WTC11 (cell line): ENCODE measurements at regions not wholly inside any gene's neighbourhood (a gene's known extent, or its start where the extent isn't known, plus 50 kb on each side); places are given as distances from the start of the nearest gene placed in this dataset.

Source experiments
- ATAC-seq: fragments of 200-7000 bp; cut with Tn5 transposase; 2 replicates; pipeline ENCODE4 v1.10.0; 2021; ENCODE audit warnings: mild to moderate bottlenecking, moderate library complexity
- CTCF ChIA-PET: fragments of 300-600 bp; sonication (Branson Sonifier 250); formaldehyde crosslinking; loops from one replicate; lab custom pipeline; 2021; ENCODE audit warnings: antibody characterized with exemption; lab: Charles Lee
- POLR2A ChIA-PET: fragments of 350-600 bp; sonication (Branson Sonifier 250); formaldehyde crosslinking; loops from one replicate; lab custom pipeline; 2021; ENCODE audit warnings: antibody characterized with exemption; lab: Charles Lee
- DNase-seq: peaks from one replicate; pipeline ENCODE4 v3.0.0; 2021; ENCODE audit warnings: low spot score
- H3K27ac Mint-ChIP-seq: 2 replicates; pipeline ENCODE4 v1.8.0; 2021; ENCODE audit warnings: mixed read lengths
- H3K27me3 Mint-ChIP-seq: 2 replicates; pipeline ENCODE4 v1.8.0; 2021; ENCODE audit warnings: low read depth, mild to moderate bottlenecking, moderate library complexity, mixed read lengths
- H3K36me3 Mint-ChIP-seq: 2 replicates; pipeline ENCODE4 v1.8.0; 2021; ENCODE audit warnings: mixed read lengths
- H3K4me1 Mint-ChIP-seq: 2 replicates; pipeline ENCODE4 v1.8.0; 2022; ENCODE audit warnings: mixed read lengths
- H3K4me3 Mint-ChIP-seq: 2 replicates; pipeline ENCODE4 v1.8.0; 2021; ENCODE audit warnings: mild to moderate bottlenecking, moderate library complexity, mixed read lengths
- H3K9me3 Mint-ChIP-seq: 2 replicates; pipeline ENCODE4 v1.8.0; 2021; ENCODE audit warnings: mixed read lengths
- CBFB ChIP-seq: sonication (generic); formaldehyde crosslinking; IDR thresholded peaks from 2 replicates; pipeline ENCODE4 v1.8.1; 2022; ENCODE audit warnings: mild to moderate bottlenecking, low read depth, missing genetic modification reagents
- EMX1 ChIP-seq: fragments of 250-450 bp; sonication (Bioruptor Pico); IDR thresholded peaks from 2 replicates; pipeline ENCODE4 v1.8.0; 2021; ENCODE audit warnings: mild to moderate bottlenecking
- FOXP1 ChIP-seq: sonication (generic); formaldehyde crosslinking; IDR thresholded peaks from 2 replicates; pipeline ENCODE4 v1.8.0; 2022; ENCODE audit warnings: missing genetic modification reagents, mild to moderate bottlenecking, moderate library complexity, borderline replicate concordance
- GRHL2 ChIP-seq: fragments of 250-450 bp; sonication (Bioruptor Pico); IDR thresholded peaks from 2 replicates; pipeline ENCODE4 v1.8.0; 2022; ENCODE audit warnings: mild to moderate bottlenecking, moderate library complexity; ENCODE audit not compliant: insufficient replicate concordance, severe bottlenecking
- GTF2I ChIP-seq: fragments of 250-450 bp; sonication (Bioruptor Pico); conservative IDR thresholded peaks from 2 replicates; pipeline ENCODE4 v1.4.0; 2021; ENCODE audit warnings: mild to moderate bottlenecking
- KAT7 ChIP-seq: sonication (generic); formaldehyde crosslinking; IDR thresholded peaks from 2 replicates; pipeline ENCODE4 v1.8.1; 2023; ENCODE audit warnings: missing genetic modification reagents, mild to moderate bottlenecking, borderline replicate concordance
- NFE2L1 ChIP-seq: sonication (generic); formaldehyde crosslinking; IDR thresholded peaks from 2 replicates; pipeline ENCODE4 v1.8.1; 2023; ENCODE audit warnings: missing genetic modification reagents
- NFYB ChIP-seq: sonication (generic); formaldehyde crosslinking; conservative IDR thresholded peaks from 2 replicates; pipeline ENCODE4 v1.8.0; 2022; ENCODE audit warnings: low read depth, missing genetic modification reagents
- NR3C1 ChIP-seq: sonication (generic); formaldehyde crosslinking; conservative IDR thresholded peaks from 2 replicates; pipeline ENCODE4 v1.8.1; 2023; ENCODE audit warnings: low read depth, mild to moderate bottlenecking, missing genetic modification reagents
- OVOL2 ChIP-seq: fragments of 250-450 bp; sonication (Bioruptor Pico); IDR thresholded peaks from 2 replicates; pipeline ENCODE4 v1.9.0; 2021; ENCODE audit warnings: mild to moderate bottlenecking, borderline replicate concordance
- RELA ChIP-seq: sonication (generic); formaldehyde crosslinking; IDR thresholded peaks from 2 replicates; pipeline ENCODE4 v1.8.1; 2022; ENCODE audit warnings: missing genetic modification reagents, mild to moderate bottlenecking, borderline replicate concordance
- SMAD4 ChIP-seq: sonication (generic); formaldehyde crosslinking; IDR thresholded peaks from 2 replicates; pipeline ENCODE4 v1.8.0; 2022; ENCODE audit warnings: mild to moderate bottlenecking, missing genetic modification reagents
- SP1 ChIP-seq: sonication (generic); formaldehyde crosslinking; conservative IDR thresholded peaks from 2 replicates; pipeline ENCODE4 v1.8.1; 2022; ENCODE audit warnings: missing genetic modification reagents
- TEAD1 ChIP-seq: sonication (generic); formaldehyde crosslinking; IDR thresholded peaks from 2 replicates; pipeline ENCODE4 v1.8.0; 2022; ENCODE audit warnings: mild to moderate bottlenecking, missing genetic modification reagents
- ZBTB21 ChIP-seq: sonication (generic); formaldehyde crosslinking; IDR thresholded peaks from 2 replicates; pipeline ENCODE4 v1.8.1; 2023; ENCODE audit warnings: mild to moderate bottlenecking, missing genetic modification reagents, borderline replicate concordance
- ZNF396 ChIP-seq: fragments of 250-450 bp; sonication (Bioruptor Pico); IDR thresholded peaks from 2 replicates; pipeline ENCODE4 v1.8.0; 2021; ENCODE audit warnings: mild to moderate bottlenecking, moderate library complexity, borderline replicate concordance
- ZNF671 ChIP-seq: fragments of 250-450 bp; sonication (Bioruptor Pico); IDR thresholded peaks from 2 replicates; pipeline ENCODE4 v1.8.0; 2021; ENCODE audit warnings: mild to moderate bottlenecking
- TF ChIP-seq, protein P1 (sequence below): fragments of 200-600 bp; IDR thresholded peaks from 2 replicates; pipeline ENCODE4 v1.8.0; 2022; ENCODE audit warnings: antibody characterized with exemption
- TF ChIP-seq, protein P2 (sequence below): fragments of 250-450 bp; sonication (Bioruptor Pico); IDR thresholded peaks from 2 replicates; pipeline ENCODE4 v2.1.2; 2022; ENCODE audit warnings: mild to moderate bottlenecking, moderate library complexity
- TF ChIP-seq, protein P3 (sequence below): fragments of 250-450 bp; sonication (Bioruptor Pico); IDR thresholded peaks from 2 replicates; pipeline ENCODE4 v1.9.0; 2021; ENCODE audit warnings: mild to moderate bottlenecking
- TF ChIP-seq, protein P4 (sequence below): sonication (generic); formaldehyde crosslinking; IDR thresholded peaks from 2 replicates; pipeline ENCODE4 v1.8.0; 2022; ENCODE audit warnings: mild to moderate bottlenecking, missing genetic modification reagents
- TF ChIP-seq, protein P5 (sequence below): sonication (generic); formaldehyde crosslinking; IDR thresholded peaks from 2 replicates; pipeline ENCODE4 v1.8.1; 2022; ENCODE audit warnings: mild to moderate bottlenecking, moderate library complexity, missing genetic modification reagents
- TF ChIP-seq, protein P6 (sequence below): sonication (generic); formaldehyde crosslinking; IDR thresholded peaks from 2 replicates; pipeline ENCODE4 v1.8.1; 2022; ENCODE audit warnings: low read depth, missing genetic modification reagents, borderline replicate concordance

DNA sequence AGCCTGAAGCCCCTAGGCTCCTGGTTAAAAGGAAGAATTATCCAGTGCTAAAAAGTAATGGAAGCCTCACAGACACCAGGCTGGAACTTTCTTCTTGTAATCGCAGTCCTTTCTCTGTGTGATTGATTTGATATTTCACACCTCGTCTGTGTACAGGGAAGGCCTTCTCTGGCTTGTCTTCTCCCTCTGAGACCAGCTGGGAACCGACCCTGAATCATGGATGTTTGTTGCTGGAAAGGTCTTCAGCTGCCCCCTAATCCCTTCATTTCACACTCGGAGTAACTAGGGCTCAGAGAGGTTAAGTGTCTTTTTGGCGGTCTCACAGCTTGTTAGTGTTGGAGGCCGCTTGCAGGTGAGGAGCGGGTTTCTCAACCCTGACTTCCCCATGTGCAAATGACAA lies 500.2 kb upstream of the CDH4 start:
- ATAC-seq: no peak
- peaks cover 34% of the 10 kb centered on the region for H3K4me1 Mint-ChIP-seq
- peaks cover 19% of the 10 kb centered on the region for H3K27me3 Mint-ChIP-seq
- POLR2A ChIA-PET: no interaction called here
- TF ChIP-seq KAT7 (CRISPR knock-in tag): no peak
- no peak for TF ChIP-seq NR3C1 (CRISPR knock-in tag)
- no peak for TF ChIP-seq ZNF671 (CRISPR knock-in tag)
- TF ChIP-seq NFYB (CRISPR knock-in tag): no peak
- TF ChIP-seq FOXP1 (CRISPR knock-in tag): no peak
- TF ChIP-seq CBFB: no peak
- TF ChIP-seq, protein P1, sequence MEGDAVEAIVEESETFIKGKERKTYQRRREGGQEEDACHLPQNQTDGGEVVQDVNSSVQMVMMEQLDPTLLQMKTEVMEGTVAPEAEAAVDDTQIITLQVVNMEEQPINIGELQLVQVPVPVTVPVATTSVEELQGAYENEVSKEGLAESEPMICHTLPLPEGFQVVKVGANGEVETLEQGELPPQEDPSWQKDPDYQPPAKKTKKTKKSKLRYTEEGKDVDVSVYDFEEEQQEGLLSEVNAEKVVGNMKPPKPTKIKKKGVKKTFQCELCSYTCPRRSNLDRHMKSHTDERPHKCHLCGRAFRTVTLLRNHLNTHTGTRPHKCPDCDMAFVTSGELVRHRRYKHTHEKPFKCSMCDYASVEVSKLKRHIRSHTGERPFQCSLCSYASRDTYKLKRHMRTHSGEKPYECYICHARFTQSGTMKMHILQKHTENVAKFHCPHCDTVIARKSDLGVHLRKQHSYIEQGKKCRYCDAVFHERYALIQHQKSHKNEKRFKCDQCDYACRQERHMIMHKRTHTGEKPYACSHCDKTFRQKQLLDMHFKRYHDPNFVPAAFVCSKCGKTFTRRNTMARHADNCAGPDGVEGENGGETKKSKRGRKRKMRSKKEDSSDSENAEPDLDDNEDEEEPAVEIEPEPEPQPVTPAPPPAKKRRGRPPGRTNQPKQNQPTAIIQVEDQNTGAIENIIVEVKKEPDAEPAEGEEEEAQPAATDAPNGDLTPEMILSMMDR: no peak
- TF ChIP-seq OVOL2 (CRISPR knock-in tag): no peak
- TF ChIP-seq NFE2L1 (CRISPR knock-in tag): no peak
- H3K9me3 Mint-ChIP-seq: peaks cover 19% of the 10 kb centered on the region
- no peak for DNase-seq
- H3K4me3 Mint-ChIP-seq: no peak overlapping the region
- peak overlapping the region; percentile 80; the same call in 1 of the 2 replicates for H3K27ac Mint-ChIP-seq
- CTCF ChIA-PET: interaction anchor here (2.1 kb wide), 1 partner anchor 33 kb away, joined by 6 read pairs; no protein-coding TSS in a partner anchor
- H3K36me3 Mint-ChIP-seq: peaks cover 24% of the 10 kb centered on the region

DNA sequence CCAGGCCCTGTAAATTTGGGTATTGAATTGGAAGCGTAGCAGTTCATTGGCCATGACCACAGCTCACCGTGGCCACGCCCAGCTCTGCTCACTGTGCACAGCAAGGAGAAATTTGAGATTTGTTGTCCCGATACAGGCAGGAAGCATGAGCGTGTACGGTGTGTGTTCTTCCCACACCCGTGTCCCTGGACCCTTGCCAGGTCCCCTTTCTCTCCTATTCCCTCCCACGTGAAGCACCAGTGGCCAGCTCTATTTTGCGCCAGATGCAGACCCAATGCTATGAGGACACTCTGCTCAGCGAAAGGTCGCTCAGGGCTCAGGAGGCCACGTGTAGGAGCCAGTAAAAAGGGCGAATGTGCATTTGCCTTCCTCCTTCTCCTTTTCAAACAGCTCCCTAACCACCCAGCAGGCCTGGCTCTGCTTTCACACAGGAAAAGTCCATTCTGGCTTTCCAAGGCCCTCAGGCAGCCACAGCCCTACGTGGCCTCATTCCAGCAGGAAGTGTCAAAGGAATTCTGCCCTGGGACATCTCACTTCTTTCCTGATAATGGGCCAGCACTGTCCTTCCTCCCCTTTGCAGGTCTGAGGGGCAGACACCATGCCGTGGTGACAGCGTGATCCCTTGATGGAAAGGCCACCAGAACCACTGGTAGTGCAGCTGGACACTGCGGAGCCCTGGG lies 499.2 kb upstream of the CDH4 start:
- Mint-ChIP-seq H3K9me3 (peaks cover 22% of the 10 kb centered on the region), H3K27me3 (peaks cover 19% of the 10 kb centered on the region), H3K36me3 (peaks cover 27% of the 10 kb centered on the region)
- CTCF ChIA-PET: interaction anchor here (2.1 kb wide), 1 partner anchor 34 kb away, joined by 6 read pairs; no protein-coding TSS in a partner anchor
- no peak for TF ChIP-seq SP1 (CRISPR knock-in tag)
- TF ChIP-seq, all 79 proteins: peak for 0
- ATAC-seq (no peak), DNase-seq (no peak)
- H3K4me3 Mint-ChIP-seq: no peak overlapping the region
- POLR2A ChIA-PET: no interaction called here
- H3K4me1 Mint-ChIP-seq: peaks cover 34% of the 10 kb centered on the region
- no peak overlapping the region for H3K27ac Mint-ChIP-seq

DNA sequence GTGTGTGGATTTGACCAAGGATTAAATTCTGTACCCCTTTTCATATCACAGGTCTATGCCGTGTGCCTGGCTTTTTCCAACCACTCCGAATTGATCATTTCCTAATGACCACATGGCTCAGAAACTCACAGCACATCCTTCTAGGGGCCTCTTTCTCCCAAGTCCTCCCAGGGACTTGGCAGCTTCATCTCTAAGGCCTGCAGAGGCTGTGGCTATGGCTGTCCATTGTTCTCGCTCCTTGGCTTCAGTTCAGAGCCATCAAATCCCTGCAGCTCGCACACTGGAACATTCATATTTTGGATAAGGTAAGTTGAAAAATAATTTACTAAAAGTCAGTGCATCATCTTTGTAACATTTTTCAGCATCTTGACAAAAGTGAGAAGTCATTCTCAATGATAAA lies 497.2 kb upstream of the CDH4 start:
- H3K4me1 Mint-ChIP-seq: peaks cover 34% of the 10 kb centered on the region
- ATAC-seq: no peak
- H3K4me3 Mint-ChIP-seq: no peak overlapping the region
- H3K9me3 Mint-ChIP-seq: peaks cover 21% of the 10 kb centered on the region
- H3K27ac Mint-ChIP-seq: no peak overlapping the region
- ChIA-PET POLR2A (no interaction called here), CTCF (no interaction called here)
- no peak for DNase-seq
- H3K36me3 Mint-ChIP-seq: peaks cover 14% of the 10 kb centered on the region
- peaks cover 17% of the 10 kb centered on the region for H3K27me3 Mint-ChIP-seq
- TF ChIP-seq, protein P2, sequence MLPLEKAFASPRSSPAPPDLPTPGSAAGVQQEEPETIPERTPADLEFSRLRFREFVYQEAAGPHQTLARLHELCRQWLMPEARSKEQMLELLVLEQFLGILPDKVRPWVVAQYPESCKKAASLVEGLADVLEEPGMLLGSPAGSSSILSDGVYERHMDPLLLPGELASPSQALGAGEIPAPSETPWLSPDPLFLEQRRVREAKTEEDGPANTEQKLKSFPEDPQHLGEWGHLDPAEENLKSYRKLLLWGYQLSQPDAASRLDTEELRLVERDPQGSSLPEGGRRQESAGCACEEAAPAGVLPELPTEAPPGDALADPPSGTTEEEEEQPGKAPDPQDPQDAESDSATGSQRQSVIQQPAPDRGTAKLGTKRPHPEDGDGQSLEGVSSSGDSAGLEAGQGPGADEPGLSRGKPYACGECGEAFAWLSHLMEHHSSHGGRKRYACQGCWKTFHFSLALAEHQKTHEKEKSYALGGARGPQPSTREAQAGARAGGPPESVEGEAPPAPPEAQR (CRISPR knock-in tag): no peak
- TF ChIP-seq TEAD1 (CRISPR knock-in tag): no peak
- TF ChIP-seq GTF2I (CRISPR knock-in tag): no peak
- TF ChIP-seq, protein P3, sequence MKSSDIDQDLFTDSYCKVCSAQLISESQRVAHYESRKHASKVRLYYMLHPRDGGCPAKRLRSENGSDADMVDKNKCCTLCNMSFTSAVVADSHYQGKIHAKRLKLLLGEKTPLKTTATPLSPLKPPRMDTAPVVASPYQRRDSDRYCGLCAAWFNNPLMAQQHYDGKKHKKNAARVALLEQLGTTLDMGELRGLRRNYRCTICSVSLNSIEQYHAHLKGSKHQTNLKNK (CRISPR knock-in tag): no peak
- no peak for TF ChIP-seq ZNF396
- TF ChIP-seq CBFB: no peak
- TF ChIP-seq, protein P4, sequence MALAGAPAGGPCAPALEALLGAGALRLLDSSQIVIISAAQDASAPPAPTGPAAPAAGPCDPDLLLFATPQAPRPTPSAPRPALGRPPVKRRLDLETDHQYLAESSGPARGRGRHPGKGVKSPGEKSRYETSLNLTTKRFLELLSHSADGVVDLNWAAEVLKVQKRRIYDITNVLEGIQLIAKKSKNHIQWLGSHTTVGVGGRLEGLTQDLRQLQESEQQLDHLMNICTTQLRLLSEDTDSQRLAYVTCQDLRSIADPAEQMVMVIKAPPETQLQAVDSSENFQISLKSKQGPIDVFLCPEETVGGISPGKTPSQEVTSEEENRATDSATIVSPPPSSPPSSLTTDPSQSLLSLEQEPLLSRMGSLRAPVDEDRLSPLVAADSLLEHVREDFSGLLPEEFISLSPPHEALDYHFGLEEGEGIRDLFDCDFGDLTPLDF: no peak
- TF ChIP-seq, protein P5, sequence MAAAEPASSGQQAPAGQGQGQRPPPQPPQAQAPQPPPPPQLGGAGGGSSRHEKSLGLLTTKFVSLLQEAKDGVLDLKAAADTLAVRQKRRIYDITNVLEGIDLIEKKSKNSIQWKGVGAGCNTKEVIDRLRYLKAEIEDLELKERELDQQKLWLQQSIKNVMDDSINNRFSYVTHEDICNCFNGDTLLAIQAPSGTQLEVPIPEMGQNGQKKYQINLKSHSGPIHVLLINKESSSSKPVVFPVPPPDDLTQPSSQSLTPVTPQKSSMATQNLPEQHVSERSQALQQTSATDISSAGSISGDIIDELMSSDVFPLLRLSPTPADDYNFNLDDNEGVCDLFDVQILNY (CRISPR knock-in tag): no peak
- TF ChIP-seq ZBTB21: no peak
- no peak for TF ChIP-seq GRHL2
- TF ChIP-seq RELA (CRISPR knock-in tag): no peak
- no peak for TF ChIP-seq EMX1 (CRISPR knock-in tag)
- TF ChIP-seq KAT7 (CRISPR knock-in tag): no peak
- TF ChIP-seq, protein P6, sequence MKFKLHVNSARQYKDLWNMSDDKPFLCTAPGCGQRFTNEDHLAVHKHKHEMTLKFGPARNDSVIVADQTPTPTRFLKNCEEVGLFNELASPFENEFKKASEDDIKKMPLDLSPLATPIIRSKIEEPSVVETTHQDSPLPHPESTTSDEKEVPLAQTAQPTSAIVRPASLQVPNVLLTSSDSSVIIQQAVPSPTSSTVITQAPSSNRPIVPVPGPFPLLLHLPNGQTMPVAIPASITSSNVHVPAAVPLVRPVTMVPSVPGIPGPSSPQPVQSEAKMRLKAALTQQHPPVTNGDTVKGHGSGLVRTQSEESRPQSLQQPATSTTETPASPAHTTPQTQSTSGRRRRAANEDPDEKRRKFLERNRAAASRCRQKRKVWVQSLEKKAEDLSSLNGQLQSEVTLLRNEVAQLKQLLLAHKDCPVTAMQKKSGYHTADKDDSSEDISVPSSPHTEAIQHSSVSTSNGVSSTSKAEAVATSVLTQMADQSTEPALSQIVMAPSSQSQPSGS (CRISPR knock-in tag): no peak
- TF ChIP-seq NR3C1 (CRISPR knock-in tag): no peak
- no peak for TF ChIP-seq SMAD4 (CRISPR knock-in tag)
